NCI-H1436 treated with DMSO at 0.1 percent for 48 hours (cell line): ENCODE measurements at regions not wholly inside any gene's neighbourhood (a gene's known extent, or its start where the extent isn't known, plus 50 kb on each side); places are given as distances from the start of the nearest gene placed in this dataset.

Experiments used
- DNase-seq: peaks from one replicate; lab custom pipeline; 2025; lab: John Stamatoyannopoulos, UW

DNA sequence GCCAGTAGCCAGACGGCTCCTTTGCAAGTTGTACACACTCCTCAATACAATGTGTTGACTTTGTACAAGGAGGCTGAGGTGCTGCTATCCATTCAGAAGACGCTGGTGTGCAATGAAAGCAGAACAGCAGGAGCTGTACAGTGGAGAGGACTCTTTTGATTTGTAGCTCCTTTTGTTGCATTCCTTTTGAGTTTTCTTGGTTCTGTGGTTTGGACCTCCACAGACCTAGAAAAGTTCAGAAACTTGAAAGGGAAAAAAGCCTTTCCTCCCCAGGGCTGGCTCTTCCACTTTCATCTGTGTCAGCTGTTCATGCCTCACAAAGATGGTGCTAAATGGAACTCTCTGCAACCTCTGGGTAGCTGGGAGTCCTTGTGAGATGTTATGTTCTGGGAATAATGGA is 117.4 kb downstream of the MAT2B start:
- DNase-seq, result no peak

GRCh38 chr5:163623524-163623923 is 118.1 kb downstream of the MAT2B start:
- no peak for DNase-seq

- DNase-seq, result no peak
Measured at GRCh38 chr5:163623986-163624385, 118.6 kb downstream of the MAT2B start.

- no peak for DNase-seq
Measured at GRCh38 chr5:163624431-163624830, 119.0 kb downstream of the MAT2B start.

GRCh38 chr5:163626904-163627434 is 121.5 kb downstream of the MAT2B start:
- no peak for DNase-seq

DNA sequence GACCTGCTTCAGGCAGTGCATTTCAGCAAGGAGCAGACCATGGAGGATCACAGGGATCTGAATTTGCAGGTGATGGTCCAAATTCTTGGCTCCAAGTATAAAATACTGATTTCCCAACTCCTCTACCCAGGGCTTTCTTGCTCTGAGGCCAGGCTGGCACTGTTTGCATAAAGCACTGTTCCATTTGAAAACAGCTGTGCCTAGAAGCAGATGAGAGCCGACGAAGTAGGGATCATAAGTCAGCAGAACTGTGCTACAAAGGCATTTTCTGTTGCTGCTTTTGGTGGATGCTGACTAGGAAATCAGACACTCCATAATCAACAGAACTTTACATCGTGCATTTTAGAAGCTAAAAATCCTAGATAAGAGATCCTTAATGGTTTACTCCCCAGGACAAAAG is 126.4 kb downstream of the MAT2B start:
- no peak for DNase-seq

GRCh38 chr5:163633926-163634460 is 128.6 kb downstream of the MAT2B start:
- no peak for DNase-seq

DNA sequence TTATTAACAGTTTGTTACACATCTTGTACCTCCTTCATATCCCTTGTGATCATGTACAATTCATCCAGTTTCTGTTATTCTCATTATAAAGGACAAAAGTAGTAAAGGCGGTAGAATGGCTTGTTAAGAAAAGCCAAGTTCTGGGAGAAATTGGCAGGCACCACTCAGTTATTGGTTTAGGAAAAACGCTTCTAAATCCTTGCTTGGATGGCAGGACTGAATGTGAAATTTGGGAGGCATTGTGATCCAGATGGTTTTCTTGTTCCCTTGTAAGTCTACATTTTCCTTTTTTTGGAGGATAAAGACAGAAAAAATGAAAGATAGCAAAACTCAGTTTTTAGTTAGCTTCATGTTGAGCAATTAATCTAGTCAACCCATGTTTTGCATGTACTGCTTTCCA is 130.2 kb downstream of the MAT2B start:
- no peak for DNase-seq

DNA sequence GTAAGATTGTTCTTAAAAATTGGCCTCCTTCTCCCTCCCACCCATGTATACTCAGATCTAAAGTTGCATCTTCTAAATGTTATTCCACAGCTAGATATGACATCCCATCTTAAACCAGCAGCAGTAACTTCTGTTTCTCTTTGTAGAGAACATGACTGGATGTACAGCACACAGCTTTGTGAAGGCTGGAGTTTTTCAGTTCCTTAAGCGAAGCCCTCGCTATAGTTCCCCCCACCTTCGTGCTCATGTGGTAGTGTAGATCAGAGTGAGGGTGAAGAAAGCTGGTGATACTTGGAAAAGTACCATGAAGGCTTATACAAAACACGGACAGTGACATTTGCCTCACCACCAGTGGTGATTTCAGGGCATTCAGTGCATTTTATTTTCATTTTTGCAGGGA is 137.5 kb downstream of the MAT2B start:
- DNase-seq, result no peak

- no peak for DNase-seq
Measured at GRCh38 chr5:163645421-163646416, 140.3 kb downstream of the MAT2B start.

- DNase-seq, result no peak
Measured at GRCh38 chr5:163649514-163649913, 144.1 kb downstream of the MAT2B start.

DNA sequence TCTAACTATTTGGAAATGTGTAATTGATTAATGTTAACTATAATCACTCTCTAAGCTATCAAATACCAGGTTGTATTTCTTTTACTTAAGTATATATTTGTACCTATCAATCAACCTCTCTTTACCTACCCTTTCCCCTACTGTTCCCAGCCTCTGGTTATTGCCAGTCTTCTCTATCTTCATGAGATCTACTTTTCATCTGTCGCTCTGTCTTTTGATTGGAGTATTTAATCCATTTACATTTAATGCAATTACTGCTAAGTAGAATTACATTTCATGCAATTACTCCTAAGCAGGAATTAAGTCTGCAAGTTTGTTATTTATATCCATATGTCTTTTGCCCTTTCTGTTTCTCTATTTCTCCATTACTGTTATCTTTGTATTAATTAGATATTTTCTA is 148.1 kb downstream of the MAT2B start:
- no peak for DNase-seq

- no peak for DNase-seq
Measured at GRCh38 chr5:163658702-163659567, 153.5 kb downstream of the MAT2B start.

DNA sequence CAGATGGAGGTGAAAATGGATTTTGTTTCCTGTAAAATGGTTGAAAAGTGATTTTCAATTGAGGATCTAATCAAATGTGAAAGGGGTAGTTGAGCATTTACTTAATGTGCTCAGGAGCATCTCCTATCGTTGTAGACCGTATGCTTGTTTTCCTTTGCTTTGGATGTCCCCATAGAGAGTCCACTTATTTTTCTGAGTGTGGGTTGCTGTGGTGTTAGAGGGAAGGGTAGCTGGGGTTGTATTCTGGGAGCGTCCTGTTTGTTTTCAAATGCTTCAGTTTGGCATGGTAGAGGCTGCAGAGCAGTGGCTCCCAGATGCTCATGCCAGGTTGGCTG is 154.1 kb downstream of the MAT2B start:
- no peak for DNase-seq

GRCh38 chr5:163660486-163660885 is 155.1 kb downstream of the MAT2B start:
- no peak for DNase-seq

GRCh38 chr5:163661360-163661759 is 155.9 kb downstream of the MAT2B start:
- DNase-seq, result no peak

GRCh38 chr5:163670036-163670435 is 164.6 kb downstream of the MAT2B start:
- DNase-seq, result no peak

DNA sequence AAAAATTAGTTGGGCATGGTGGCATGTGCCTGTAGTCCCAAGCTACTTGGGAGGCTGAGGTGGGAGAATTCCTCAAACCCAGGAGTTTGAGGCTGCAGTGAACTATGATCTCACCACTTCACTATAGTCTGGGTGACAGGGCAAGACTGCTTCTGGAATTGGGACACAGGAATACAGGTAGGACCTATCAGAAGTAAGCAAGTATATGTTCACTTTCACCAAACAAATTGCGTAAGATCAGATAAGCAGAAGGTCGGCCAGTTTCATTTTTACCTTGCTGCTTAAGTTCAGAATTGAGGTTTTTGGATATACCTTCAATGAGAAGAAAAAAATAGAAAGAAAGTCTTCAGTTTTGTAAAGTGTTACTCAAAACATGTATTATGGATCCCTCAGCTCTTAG is 171.7 kb downstream of the MAT2B start:
- no peak for DNase-seq

DNA sequence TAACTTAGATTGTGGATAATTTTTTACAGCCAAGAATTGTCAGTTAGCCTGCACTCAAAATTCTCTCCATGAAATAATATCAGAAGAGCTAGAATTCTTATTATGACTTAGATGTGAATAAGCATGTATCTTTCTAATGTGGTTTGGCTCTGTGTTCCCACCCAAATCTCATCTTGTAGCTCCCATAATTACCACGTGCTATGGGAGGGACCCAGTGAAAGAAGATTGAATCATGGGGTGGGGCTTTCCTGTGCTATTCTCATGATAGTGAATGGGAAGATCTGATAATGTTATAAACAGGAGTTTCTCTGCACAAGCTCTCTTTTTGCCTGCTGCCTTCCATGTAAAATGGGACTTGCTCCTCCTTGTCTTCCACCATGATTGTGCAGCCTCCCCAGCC is 176.8 kb downstream of the MAT2B start:
- no peak for DNase-seq

DNA sequence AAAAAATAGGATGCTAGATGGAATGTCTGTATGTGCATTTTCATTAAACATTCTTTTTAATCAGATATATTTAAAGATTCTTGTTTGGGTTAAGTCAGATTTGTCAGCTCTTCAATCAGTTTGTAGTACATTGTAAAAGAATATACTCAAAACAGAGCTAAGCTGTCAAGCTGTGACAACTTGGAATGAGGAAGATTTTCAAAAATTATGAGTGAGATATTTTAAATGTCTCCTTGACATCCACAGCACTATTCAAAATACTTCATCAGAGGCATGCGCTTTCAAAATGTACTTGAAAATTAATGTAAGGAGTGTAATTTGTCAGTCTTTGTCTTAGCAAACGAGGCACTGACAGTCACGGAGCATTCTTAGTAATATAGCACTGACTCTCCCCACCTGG is 182.0 kb downstream of the MAT2B start:
- DNase-seq, result no peak

DNA sequence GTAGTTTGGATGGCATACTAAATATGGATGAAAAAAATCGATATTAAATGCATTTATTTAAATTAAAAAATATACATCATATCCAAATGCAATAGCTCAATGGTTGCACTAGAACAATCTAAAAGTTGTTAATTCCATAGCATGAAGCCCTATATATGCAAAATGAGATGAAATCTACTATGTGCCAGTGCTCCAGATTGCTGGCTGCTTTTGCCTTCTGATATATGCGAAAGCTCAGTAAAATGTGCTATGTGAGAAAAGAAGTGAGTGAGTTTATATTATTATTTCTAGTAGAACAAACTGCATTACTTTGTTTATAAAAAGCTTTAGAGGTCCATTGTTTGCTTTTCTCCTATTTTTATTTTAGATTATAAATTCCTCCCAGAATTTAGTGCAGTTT is 186.7 kb downstream of the MAT2B start:
- no peak for DNase-seq

DNA sequence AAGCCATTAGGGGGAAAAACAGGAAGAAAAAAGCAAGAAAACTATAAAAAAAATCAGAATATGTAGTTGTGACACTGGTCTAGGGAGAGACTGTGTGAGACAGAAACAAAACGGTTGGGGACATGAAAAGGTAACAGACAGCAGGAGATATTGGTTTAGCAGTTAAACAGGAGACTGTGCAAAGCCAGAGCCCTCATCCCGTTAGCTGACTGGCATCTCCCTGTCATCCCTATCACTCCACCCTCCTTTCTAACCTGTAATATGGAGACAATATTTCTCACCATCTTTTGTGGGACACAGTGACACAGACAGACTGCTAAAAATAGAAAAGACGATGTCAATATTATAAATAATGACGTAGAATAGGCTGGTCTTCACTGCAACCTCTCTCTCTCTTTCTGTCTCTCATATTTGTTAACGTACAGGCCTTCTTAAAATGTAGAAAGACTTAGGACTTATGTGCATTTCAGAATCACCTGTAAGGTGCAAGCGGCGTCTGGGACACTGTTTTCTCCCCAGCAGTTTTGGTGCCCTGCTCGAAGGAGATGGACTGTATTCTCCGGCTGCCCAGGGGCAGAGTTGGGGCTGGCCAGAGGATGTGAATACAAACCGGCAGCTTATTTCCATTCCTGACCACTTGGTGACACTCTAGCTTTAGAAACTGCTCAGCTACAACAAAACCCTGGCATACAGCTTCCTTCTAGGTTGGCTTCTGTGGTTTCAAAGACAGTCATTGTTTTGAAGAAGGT is 190.6 kb downstream of the MAT2B start:
- no peak for DNase-seq
